Erythroblast (primary cell): ENCODE measurements at regions not wholly inside any gene's neighbourhood (a gene's known extent, or its start where the extent isn't known, plus 50 kb on each side); places are given as distances from the start of the nearest gene placed in this dataset.
"Not testable (repeated sequence)": the region's sequence is repeated elsewhere in the genome, so short reads cannot be mapped to it uniquely, and the experiment has no call there.

ENCODE experiments used
- DNase-seq, 2 experiments: peaks; one replicate each; lab custom pipeline; 2025; lab: John Stamatoyannopoulos, UW
- GATA1 ChIP-seq: IDR thresholded peaks from 2 replicates; pipeline ENCODE4 v1.6.1; 2011; ENCODE audit warnings: low read depth, mild to moderate bottlenecking, control low read depth, low read length, moderate library complexity
- POLR2A ChIP-seq: IDR thresholded peaks from 2 replicates; pipeline ENCODE4 v1.6.1; 2011; ENCODE audit warnings: mild to moderate bottlenecking, low read length

DNA sequence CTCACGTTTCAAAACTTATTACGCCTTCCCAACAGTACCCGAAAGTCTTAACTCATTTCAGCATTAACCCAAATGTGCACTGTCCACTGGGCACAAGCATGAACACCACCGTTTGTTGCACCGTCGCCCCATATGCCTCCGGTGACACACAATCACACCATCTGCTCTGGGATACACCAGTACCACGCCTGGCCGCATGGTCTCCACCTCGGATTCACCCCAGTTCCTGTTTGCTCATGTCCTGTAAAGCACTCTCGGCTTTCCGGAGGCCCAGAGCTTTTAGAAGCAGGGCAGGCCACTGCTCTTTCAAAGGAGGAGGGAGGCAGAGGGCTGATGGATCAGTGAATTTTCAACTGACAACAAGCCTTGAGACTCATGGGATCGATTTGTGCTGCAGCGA, 1570.0 kb upstream of the DEFB115 start:
- TF ChIP-seq GATA1: no peak
- no peak for TF ChIP-seq POLR2A
- no peak for DNase-seq

DNA sequence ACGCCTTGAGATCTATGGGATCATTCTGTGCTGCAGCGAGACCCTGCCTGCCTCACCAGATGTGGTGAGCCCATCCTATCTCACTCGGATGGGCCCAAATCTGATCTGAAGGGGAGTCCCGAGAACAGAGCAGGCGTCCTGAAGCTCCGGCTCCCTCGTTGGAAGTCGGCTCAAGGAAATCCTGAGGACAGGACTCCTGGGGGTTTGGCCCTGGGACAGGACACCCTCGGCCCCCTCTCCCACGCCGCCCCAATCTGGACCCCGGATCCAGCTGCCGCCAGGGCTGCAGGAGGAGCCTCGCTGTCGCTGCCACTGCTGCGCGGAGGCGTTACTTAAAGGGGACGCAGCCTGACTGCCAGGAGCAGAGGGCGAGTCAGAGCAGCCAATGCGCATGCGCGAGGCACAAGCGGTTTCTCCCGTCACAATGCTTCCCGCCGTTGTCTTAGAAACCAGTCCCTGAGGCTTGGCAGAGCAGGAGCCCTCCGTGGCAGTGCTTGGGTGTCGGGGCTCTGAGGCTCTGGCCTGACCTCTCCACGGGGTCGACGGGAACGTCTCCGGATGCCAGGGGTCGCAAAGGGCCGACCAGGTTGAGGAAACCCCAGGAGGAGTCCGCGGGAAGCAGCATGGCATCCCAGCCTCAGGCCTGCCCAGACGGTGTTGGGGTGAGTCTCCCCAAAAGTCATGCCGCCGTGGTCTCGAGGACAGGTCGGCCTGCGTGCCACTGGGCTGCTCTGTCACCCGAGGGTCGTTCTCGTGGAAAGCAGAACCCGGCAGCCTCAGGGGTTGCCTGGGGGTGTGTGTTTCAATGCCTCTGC, 1567.8 kb upstream of the DEFB115 start:
- TF ChIP-seq POLR2A: no peak
- TF ChIP-seq GATA1: no peak
- no peak for DNase-seq

DNA sequence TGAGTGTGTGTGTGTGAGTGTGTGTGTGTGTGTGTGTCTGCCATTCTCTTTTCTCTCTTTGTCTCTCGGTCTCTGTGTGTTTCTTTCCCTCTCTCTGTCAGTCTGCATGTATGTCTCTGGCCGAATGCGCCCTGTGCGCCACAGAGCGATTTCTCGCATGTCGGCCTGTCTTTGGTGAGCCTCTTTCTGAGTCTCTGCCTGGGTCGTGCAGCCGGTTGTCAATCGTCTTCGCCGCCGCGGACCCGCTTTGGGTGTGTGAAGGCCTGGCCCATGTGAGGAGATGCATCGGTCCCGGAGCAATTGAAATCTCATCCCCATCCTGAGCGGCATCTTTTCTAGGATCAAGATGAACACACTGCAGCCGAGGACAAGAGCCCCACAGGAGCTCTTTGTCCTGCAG, 1567.2 kb upstream of the DEFB115 start:
- DNase-seq: no peak
- TF ChIP-seq POLR2A: no peak

DNA sequence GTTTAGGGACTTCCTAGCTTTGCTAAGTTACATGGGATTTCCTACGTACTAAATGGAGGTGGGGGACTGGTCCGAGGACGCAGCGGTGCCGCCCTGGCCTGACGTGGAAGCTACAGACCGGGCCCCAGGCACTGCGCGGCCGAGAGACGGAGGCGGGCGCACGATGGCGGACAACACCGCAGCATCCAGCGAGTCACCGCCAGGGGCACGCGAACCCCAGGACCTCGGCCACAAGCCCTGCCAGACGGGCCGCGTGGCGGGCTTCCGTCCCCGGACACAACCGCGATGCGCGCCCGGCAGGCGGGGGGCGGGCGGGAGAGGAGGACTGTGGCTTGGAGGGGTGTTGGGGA, 1516.9 kb upstream of the DEFB115 start:
- no peak for TF ChIP-seq POLR2A
- no peak for TF ChIP-seq GATA1
- no peak for DNase-seq

DNA sequence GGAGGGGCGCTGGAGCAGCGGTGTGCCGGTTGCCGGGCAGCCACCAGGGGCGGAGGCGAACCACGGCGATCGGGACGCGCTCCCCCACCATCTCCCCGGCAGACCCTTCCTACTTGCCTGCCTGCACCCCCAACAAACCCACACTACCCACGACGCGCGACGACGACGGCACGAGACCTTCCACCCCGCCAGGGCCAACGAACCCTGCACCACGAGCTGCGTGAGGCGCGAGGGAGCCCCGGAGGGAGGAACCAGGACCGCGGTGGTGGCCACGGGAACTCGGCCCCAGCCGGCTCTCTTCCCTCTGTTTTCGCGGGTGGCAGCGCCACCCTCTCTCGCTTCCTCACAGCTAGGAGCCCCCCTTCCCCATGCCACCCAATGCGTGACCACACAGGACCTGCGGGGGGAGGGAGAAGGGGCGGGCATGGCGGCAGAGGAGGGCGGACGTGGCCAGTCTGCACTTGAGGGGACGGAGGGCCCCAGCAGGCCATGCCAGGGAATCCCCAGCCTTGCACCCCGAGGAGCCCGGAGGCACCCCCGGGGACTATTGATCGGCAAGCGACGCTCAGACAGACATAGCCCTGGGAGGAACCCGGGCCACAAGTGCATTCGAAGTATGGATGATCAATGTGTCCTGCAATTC, 1516.4 kb upstream of the DEFB115 start:
- no peak for DNase-seq
- TF ChIP-seq POLR2A (no peak), GATA1 (no peak)

DNA sequence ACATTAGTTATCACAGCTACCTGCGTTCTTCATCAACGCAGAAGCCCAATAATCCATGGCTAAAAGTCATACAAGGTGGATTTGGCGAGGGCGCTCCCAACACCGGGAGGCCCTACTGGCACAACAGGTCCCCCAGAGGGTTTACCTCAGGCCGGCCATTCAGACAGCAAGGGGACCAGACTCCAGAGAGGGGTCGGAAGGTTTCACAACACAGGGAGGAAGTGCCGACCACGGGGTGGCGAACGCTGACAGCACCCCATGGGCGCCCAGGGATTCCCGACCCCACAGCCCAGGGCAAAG, 1515.9 kb upstream of the DEFB115 start:
- no peak for DNase-seq
- TF ChIP-seq GATA1 (no peak), POLR2A (no peak)

DNA sequence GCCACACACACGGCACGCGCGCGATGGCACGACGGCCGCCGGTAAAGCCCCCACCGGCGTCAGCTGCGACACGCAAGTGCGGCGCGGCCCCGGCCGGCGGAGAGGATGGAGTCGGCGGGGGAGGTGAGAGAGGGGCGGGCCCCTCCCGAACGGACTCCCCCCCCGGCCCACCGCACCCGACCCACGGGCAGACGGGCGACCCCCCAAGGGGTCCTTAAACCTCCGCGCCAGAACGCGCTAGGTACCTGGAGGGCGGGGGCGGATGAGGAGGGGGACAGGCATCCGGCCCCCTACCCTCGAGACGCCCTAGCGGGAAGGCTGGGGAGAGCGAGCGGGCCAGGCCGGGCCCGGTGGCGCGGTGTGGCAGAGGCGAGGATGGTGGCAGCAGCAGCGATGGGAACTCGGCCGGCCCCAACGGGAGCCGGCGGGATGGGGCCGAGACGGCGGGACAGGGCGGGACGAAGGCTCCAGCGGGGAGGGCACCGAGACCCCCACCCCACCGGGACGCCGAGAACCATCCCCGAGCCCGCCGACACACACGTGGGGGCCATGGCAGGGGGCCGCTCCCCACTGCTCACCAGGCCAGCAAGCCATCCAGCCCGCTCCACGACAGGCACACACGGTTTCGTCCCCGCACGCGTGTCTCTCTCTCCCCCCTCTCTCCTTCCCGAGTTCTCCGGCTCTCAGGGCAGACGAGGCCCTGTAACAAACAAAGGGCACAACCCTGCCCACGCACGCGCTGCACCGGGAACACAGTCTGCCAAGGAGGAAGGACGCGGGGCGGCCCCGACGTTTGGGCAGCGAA, 1515.4 kb upstream of the DEFB115 start:
- DNase-seq: no peak
- TF ChIP-seq GATA1 (no peak), POLR2A (no peak)

DNA sequence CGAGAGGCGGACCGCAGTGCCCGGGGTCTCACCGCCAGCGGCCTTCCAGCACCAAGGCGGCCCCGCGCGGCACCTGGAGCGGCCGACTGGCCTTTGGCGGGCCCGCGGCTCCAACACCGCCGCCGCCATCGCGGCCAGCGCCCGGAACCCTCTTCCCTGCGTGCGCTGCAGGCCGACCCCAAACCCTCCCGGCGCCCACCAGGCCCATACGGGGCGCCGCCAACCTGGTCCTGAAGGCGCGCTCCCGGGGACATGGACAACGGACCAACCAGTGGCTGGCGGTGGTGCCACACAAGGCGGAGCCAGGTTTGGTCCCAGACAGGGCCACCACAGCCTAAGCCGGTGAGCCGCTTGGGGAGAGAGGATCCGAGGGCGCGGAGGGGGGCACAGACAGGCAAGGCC, 1514.8 kb upstream of the DEFB115 start:
- DNase-seq: no peak
- TF ChIP-seq GATA1: no peak
- TF ChIP-seq POLR2A: no peak

DNA sequence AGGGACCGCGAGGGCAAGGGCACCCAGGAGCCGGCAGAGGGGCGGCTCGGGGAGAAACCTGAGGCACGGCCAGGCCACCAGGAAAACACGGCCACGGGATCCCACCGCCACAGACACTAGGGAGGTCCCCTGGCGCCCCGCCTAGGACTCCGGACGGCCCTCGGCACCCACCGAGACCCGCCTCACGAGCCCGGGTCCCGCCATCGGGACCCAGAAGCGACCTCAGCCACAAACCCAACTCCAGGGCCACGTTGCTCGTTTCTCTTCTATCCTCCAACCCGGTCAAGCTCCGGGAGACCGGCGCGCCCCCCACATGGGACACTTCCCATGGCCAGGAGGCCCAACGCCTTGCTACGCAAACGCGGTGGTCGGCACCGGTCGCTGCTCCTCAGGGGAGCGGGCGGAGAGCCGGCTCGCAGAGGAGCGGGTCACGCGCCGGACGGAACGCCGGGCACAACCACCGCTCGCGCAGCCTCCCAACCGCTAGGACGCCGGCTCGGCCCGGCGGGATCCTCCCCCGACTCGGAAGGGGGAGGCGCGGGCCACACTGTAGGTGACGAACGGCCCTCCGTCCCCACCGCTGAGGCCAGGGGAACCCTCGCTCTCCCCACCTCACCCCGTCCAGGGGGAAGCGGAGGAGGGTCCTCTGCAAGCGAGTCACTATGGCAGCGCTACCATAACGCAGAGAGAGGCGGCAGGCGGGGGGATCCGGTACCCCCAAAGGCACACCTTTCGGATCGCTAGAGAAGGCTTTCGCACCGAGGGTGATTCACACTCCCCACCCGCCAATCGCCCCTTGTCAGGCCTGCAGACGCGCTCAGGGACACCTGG, 1514.1 kb upstream of the DEFB115 start:
- no peak for DNase-seq
- no peak for TF ChIP-seq POLR2A

DNA sequence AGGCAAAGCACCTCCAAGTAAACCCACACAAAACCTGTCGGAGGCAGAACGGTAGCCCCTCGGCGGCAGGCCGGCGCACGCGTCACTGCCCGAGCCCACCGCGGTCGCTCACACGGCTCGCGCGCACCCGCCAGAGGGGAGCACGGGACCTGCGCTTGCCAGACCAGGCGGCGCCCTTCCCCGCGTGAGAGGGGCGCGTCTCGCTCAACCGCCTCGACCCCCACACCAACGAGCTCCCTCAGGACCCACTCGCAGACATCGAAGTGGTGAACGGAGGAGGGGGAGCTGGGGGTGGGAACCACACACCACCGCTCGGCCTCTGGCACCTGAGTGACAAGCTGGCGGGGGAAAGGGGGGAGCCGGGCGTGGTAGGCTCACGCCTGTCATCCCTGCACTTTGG, 1513.4 kb upstream of the DEFB115 start:
- no peak for DNase-seq
- no peak for TF ChIP-seq POLR2A
- no peak for TF ChIP-seq GATA1

DNA sequence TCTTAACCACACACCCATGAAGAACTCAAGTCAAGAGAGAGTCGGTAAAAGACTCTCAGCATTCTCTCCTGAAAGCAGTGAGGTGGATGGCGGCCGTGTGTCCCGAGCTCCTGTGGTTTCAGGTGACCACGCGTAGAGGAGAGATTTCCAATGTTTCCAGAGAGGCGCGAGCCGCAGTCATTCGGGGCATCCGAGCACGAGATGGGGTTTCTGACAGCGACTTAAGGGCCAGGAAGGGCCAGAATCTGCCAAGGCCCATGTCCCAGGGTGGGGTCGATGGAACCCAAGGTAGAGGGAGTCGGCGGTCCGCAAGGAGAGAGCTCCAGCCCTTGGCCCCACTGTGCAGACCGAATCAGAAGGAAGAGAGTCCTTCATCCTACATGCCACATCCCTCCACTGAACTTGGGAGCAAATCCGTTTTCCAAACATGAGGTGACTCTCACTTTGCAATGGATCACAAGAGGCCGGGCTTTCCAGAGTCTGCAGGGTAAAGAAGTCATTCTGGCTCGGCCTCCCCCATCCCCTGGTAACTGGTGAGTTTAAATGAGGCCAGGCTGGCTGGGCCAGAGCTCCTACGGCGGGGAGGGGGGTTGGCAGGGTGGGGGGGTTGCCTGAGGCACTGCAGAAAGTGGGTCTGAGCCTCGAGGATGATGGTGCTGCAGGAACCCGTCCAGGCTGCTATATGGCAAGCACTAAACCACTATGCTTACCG, 1511.8 kb upstream of the DEFB115 start:
- not testable (repeated sequence) for DNase-seq

DNA sequence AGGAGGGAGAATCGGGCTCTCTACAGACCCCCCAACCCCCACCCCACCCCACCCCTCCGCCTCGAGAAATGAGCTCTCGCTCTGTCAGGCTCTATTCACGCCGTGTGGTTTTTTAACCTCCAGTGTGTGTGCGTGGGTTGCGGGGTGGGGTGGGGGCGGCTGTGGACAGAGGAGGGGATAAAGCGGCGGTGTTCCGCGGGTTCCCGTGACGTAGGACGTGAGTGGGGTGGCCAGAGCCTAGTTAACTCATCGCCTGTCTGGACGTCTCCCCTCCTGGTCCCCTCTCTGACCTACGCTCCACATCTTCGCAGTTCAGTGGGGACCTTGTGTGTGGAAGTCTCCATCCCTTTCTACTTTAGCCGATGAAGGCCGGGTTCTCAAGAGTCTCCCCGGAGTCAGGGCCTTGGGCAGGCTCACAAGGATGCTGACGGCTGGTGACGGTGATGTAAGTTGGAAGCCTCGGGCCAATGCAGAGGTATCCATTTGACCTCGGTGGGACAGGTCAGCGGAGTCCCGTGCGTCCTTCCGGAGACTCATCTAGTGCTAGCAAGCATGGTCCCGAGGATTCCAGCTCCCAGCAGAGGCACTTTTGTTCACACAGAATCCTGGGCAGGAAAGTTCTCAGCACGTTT, 1507.1 kb upstream of the DEFB115 start:
- TF ChIP-seq GATA1: no peak
- no peak for TF ChIP-seq POLR2A
- DNase-seq: no peak

DNA sequence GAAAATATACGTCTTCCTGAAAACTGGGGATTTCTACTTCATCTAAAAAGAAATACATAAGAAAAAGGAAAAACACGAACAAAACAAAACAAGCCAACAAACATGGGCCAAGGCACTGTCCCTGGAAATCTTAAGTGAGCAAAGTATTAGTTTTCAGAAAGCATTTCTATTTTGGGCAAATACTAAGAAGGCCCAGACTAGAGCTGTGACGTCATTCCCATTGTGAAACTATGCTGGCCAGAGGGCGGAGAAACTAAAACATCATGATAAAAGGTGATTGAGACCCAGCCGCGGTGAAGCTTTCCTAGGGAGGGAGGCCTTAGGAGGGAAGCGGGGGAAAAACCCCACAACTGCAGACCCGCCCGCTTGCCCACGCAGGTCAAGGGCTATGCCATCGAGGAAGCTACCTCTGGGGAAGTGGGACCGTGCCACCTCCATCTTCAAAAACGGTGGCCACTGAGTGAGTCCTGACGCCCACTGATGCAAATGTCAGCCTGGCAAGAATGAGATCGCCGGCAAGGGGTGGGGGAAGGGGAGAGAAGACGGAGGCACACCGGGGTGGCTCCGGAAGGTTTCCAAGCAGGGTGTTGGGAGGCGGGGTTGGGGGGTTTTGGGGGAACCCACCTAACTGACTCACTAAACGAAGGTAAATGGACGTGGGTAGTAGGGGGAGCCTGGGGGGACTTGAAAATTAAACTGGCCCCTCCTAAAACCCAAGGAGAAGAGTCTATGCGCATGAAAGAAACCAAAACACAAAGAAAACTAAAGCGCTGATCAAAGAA, 1504.6 kb upstream of the DEFB115 start:
- not testable (repeated sequence) for DNase-seq

DNA sequence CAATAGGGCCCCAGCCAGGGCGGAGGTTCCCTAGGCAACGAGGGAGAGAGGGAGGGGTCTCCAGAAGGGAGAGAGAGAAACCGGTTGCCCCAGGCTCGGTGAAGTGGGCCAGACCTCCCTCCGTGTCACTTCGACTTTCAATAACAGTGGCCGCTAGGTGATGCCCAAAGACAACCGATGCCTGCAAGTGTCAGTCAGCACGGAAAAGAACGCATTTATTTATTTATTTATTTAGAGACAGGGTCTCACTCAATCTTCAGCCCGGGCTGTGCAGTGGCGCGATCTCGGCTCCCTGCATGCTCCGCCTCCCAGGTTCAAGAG, 1504.1 kb upstream of the DEFB115 start:
- DNase-seq: not testable (repeated sequence)

DNA sequence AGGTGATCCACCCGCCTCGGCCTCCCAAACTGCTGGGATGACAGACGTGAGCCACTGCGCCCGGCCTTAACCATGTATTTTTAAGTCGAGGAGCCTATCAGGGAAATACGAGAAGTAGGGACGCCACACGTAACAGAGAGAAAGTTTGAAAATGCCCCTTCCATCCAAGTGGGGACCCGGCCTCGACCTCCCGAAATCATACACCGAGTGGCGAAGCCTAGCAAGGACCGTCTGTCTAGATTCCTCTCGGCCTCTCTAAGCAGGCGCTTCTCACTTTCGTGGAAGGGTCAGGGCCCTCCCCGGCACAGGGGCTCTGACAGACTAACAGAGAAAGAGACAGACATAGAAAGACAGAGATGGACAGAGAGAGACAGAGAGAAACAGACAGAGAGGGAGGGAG, 1503.6 kb upstream of the DEFB115 start:
- DNase-seq: not testable (repeated sequence)

DNA sequence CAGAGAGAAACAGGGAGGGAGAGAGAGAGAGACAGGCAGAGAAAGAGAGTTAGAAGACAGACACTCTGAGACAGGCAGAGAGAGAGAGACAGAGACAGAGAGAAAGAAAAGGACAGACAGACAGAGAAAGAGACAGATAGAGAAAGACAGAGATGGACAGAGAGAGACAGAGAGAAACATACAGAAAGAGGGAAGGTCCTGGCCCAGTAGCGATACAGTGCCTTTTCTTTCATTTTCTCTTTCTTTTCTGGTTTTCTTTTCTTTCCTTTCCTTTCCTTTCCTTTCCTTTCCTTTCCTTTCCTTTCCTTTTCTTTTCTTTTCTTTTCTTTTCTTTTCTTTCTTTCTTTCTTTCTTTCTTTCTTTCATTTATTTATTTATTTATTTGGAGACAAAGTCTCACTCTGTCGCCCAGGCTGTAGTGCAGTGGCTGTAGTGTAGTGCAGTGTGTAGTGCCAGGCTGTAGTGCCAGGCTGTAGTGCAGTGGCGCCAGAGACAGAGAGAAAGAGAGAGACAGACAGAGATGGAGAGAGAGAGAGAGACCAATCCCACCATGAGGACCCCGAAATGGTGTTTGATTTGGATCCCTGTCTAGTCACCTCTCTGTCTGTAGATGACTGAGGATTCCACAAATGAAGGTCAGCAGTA, 1501.5 kb upstream of the DEFB115 start:
- DNase-seq: not testable (repeated sequence)
